Osteoblast (primary cell): ENCODE measurements at regions not wholly inside any gene's neighbourhood (a gene's known extent, or its start where the extent isn't known, plus 50 kb on each side); places are given as distances from the start of the nearest gene placed in this dataset.

Source experiments
- DNase-seq: peaks from one replicate; pipeline ENCODE4 v3.0.0; 2011; ENCODE audit warnings: low spot score, mixed read lengths; ENCODE audit not compliant: insufficient read length; ENCODE audit errors: missing footprints
- H2AFZ ChIP-seq: 2 replicates; pipeline ENCODE4 v1.6.0; 2011; ENCODE audit warnings: mild to moderate bottlenecking, low read length
- H3K27ac ChIP-seq: 2 replicates; pipeline ENCODE4 v1.5.1; 2011; ENCODE audit warnings: mild to moderate bottlenecking, low read depth, low read length, moderate library complexity
- H3K27me3 ChIP-seq: 2 replicates; pipeline ENCODE4 v1.6.0; 2012; ENCODE audit warnings: mild to moderate bottlenecking, control low read depth, inconsistent platforms, low read length, moderate library complexity; ENCODE audit not compliant: insufficient read depth
- H3K36me3 ChIP-seq: 2 replicates; pipeline ENCODE4 v1.5.1; 2011; ENCODE audit warnings: mild to moderate bottlenecking, low read length, control low read depth, moderate library complexity; ENCODE audit not compliant: insufficient read depth
- H3K4me1 ChIP-seq: 2 replicates; pipeline ENCODE4 v1.5.1; 2011; ENCODE audit warnings: mild to moderate bottlenecking, low read length, control low read depth, moderate library complexity; ENCODE audit not compliant: insufficient read depth
- H3K4me2 ChIP-seq: 2 replicates; pipeline ENCODE4 v1.6.0; 2011; ENCODE audit warnings: mild to moderate bottlenecking, low read length; ENCODE audit not compliant: insufficient read depth
- H3K4me3 ChIP-seq: fragments of 200-600 bp; sonication (generic); 3 replicates; pipeline ENCODE4 v1.5.1; 2012; ENCODE audit warnings: mild to moderate bottlenecking, low read length, inconsistent platforms; ENCODE audit not compliant: insufficient read depth
- H3K79me2 ChIP-seq: 2 replicates; pipeline ENCODE4 v1.6.0; 2012; ENCODE audit warnings: mild to moderate bottlenecking, low read length, control low read depth, inconsistent platforms; ENCODE audit not compliant: insufficient read depth
- H3K9me3 ChIP-seq: 2 replicates; pipeline ENCODE4 v1.5.1; 2011; ENCODE audit warnings: low read depth, low read length, control low read depth
- H4K20me1 ChIP-seq: 2 replicates; pipeline ENCODE4 v1.6.0; 2012; ENCODE audit warnings: mild to moderate bottlenecking, low read length, control low read depth; ENCODE audit not compliant: insufficient read depth
- TF ChIP-seq, protein P1 (sequence below): IDR thresholded peaks from 2 replicates; pipeline ENCODE4 v1.5.1; 2011; ENCODE audit warnings: mild to moderate bottlenecking, low read depth, low read length, moderate library complexity; ENCODE audit errors: extremely low read depth

DNA sequence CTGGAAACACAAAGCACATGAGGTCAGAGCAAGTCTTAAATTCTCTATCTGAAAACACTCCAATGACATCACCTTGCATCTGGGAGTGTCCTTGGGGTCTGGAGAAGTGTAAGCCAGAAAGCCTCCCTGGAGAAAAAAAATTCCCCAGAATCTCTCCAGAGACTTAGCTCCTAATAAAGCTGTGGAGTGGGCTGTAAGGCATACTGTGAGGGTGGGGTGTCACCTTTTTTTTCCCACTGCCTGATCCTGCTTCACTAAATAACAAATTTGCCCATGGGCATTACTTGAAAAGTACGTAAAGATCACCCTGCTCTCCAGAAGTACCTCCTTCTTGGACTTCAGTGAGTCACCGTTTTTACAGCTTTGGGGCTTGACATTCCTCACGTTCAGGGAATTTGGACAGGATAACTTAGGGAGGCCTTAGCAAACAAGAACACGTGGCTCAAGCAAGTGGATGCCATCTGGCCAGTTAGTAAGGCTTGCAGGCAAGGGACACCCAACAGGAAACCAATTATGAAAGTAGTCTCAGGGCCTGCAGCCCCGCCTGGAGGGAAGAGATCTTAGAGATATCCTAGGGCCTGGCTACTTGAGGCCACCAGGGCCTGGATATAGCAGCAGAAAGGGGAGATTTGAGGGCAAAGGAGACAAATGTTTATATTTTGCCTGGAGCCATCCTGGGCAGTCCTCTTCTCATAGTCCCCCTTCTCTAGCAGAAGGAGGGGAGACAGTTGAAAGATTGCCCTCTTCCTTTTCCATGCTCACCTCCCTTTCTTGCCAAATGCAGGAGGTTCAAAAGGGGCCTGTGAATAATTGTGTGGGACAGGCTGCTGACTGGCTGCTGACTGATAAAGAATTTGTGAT is 60.1 kb upstream of the PLAC1 start:
- H3K79me2 ChIP-seq, result no peaks in the 10 kb centered on the region
- H3K36me3 ChIP-seq, result no peaks in the 10 kb centered on the region
- peak; percentile 82 for DNase-seq
- H3K27me3 ChIP-seq, result no peaks in the 10 kb centered on the region
- H4K20me1 ChIP-seq, result no peaks in the 10 kb centered on the region
- H2AFZ ChIP-seq, result no peak overlapping the region
- TF ChIP-seq, protein P1, sequence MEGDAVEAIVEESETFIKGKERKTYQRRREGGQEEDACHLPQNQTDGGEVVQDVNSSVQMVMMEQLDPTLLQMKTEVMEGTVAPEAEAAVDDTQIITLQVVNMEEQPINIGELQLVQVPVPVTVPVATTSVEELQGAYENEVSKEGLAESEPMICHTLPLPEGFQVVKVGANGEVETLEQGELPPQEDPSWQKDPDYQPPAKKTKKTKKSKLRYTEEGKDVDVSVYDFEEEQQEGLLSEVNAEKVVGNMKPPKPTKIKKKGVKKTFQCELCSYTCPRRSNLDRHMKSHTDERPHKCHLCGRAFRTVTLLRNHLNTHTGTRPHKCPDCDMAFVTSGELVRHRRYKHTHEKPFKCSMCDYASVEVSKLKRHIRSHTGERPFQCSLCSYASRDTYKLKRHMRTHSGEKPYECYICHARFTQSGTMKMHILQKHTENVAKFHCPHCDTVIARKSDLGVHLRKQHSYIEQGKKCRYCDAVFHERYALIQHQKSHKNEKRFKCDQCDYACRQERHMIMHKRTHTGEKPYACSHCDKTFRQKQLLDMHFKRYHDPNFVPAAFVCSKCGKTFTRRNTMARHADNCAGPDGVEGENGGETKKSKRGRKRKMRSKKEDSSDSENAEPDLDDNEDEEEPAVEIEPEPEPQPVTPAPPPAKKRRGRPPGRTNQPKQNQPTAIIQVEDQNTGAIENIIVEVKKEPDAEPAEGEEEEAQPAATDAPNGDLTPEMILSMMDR, result peak; percentile 27
- peaks cover 9% of the 10 kb centered on the region for H3K4me1 ChIP-seq
- no peak overlapping the region for H3K4me3 ChIP-seq
- H3K27ac ChIP-seq, result peak overlapping the region; percentile 19
- H3K9me3 ChIP-seq, result no peaks in the 10 kb centered on the region
- H3K4me2 ChIP-seq, result peak overlapping the region; percentile 1

DNA sequence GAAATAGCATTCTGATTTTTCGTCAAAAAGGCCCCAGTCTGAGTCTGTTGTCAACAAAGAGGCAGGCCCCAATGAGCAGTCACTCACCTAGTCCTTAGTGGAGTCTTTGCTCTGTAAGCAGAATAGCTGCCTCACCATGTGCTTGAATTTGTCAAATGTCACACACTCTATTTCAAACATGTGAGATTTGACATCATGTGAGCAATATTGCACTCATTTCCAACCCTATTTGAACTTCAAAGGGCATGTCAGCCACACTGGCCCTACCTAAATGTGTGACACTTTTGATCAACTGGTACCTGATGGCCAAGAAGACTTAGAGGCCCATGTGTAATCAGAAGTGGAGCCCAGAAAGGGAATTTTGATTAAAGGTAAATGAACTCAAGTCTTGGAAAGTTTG is 59.4 kb upstream of the PLAC1 start:
- Histone ChIP-seq H3K79me2 (no peaks in the 10 kb centered on the region), H3K27ac (peak overlapping the region; percentile 19), H3K36me3 (no peaks in the 10 kb centered on the region), H3K27me3 (no peaks in the 10 kb centered on the region), H3K9me3 (no peaks in the 10 kb centered on the region), H3K4me3 (no peak overlapping the region), H4K20me1 (no peaks in the 10 kb centered on the region), H3K4me2 (no peak overlapping the region), H2AFZ (no peak overlapping the region), H3K4me1 (peaks cover 9% of the 10 kb centered on the region)
- TF ChIP-seq, protein P1, result no peak
- no peak for DNase-seq

DNA sequence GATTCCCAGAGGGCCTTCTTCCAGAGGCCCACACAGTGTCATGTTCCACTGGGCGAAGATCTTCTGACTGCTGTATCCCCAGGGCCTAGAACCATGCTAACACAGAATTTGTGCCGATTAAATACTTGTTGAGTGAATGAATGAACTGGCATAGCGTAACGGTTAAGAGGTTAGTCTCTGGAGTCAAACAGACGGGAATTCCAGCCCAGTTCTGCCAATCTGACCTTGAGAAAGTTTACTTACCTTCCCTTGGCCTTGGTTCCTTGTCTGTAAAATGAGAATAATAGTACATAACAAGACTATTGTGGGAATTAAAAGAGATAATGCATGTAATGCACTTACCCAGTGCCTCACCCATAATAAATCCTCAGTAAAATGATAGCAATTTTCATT is 58.3 kb upstream of the PLAC1 start:
- TF ChIP-seq, protein P1, result no peak
- H3K36me3 ChIP-seq, result no peaks in the 10 kb centered on the region

DNA sequence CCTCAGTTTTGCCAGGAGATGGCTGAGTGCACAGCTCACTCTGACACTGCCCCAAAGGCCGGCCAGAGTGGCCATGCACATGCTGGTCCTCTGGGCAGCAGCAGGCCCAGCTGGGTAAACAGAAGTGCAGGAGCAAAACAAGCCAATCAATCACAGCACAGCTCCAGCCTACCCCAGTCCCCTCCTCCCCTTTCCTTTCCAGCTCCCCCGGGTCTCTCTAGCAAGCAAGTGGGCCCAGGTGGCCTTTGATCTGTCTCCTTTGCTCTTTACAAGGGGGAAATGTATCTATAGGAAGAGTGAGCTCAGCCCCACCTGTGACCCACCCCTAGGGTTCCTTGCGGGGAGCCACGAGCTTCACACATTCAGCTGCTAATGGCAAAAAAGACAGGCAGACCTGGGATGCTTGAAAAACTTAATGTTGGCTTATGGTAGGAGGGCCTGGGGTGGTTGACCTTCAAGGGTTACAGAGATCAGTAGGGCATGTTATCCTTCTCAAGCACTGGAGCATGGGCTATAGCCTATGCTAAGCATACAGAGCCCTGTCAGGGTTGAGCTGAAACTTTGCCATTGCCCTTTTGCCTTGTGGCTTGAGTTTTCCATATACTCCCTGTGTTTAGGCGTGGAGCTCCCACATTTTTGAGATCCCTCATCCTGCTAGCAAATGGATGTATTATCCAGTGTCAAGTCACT is 57.8 kb upstream of the PLAC1 start:
- H3K4me3 ChIP-seq, result no peak overlapping the region
- peaks cover 9% of the 10 kb centered on the region for H3K4me1 ChIP-seq
- H3K79me2 ChIP-seq, result no peaks in the 10 kb centered on the region
- no peak overlapping the region for H3K4me2 ChIP-seq
- no peaks in the 10 kb centered on the region for H3K9me3 ChIP-seq
- H3K36me3 ChIP-seq, result no peaks in the 10 kb centered on the region
- no peaks in the 10 kb centered on the region for H4K20me1 ChIP-seq
- no peak overlapping the region for H3K27ac ChIP-seq
- no peaks in the 10 kb centered on the region for H3K27me3 ChIP-seq
- TF ChIP-seq, protein P1, result no peak
- DNase-seq, result no peak
- H2AFZ ChIP-seq, result no peak overlapping the region

More for the DNA sequence above, 58.3 kb upstream of the PLAC1 start:
- Histone ChIP-seq H3K27ac (no peak overlapping the region), H3K4me2 (no peak overlapping the region), H3K27me3 (no peaks in the 10 kb centered on the region), H4K20me1 (no peaks in the 10 kb centered on the region), H2AFZ (no peak overlapping the region), H3K79me2 (no peaks in the 10 kb centered on the region), H3K4me1 (peaks cover 9% of the 10 kb centered on the region), H3K4me3 (no peak overlapping the region), H3K9me3 (no peaks in the 10 kb centered on the region)
- no peak for DNase-seq
